T-helper 17 cell (primary cell): ENCODE measurements at regions not wholly inside any gene's neighbourhood (a gene's known extent, or its start where the extent isn't known, plus 50 kb on each side); places are given as distances from the start of the nearest gene placed in this dataset.
"Not testable (repeated sequence)": the region's sequence is repeated elsewhere in the genome, so short reads cannot be mapped to it uniquely, and the experiment has no call there.

Experiments
- ATAC-seq: fragments of 150-1000 bp; cut with Tn5 transposase; 2 replicates; pipeline ENCODE4 v1.10.0; 2021; ENCODE audit warnings: mild to moderate bottlenecking, moderate library complexity
- DNase-seq, 3 donors: peaks; one replicate each; pipeline versions ENCODE4 v3.0.0 to v3.0.0-alpha.2; 2020 to 2021
- H3K9me3 ChIP-seq: one replicate; pipeline ENCODE4 v1.7.0; 2013; ENCODE audit warnings: low read length, mild to moderate bottlenecking; ENCODE audit not compliant: control insufficient read depth, poor library complexity, severe bottlenecking
- H3K27ac Mint-ChIP-seq: one replicate; pipeline ENCODE4 v1.8.0; 2022; ENCODE audit warnings: mild to moderate bottlenecking, moderate library complexity, mixed read lengths
- H3K27me3 Mint-ChIP-seq: one replicate; pipeline ENCODE4 v1.8.0; 2022; ENCODE audit warnings: mixed read lengths
- H3K36me3 Mint-ChIP-seq: one replicate; pipeline ENCODE4 v1.8.0; 2022; ENCODE audit warnings: low read depth, mixed read lengths
- H3K4me1 Mint-ChIP-seq: one replicate; pipeline ENCODE4 v1.8.0; 2022; ENCODE audit warnings: mild to moderate bottlenecking, mixed read lengths
- H3K4me3 Mint-ChIP-seq: one replicate; pipeline ENCODE4 v1.8.0; 2022; ENCODE audit warnings: mild to moderate bottlenecking, moderate library complexity, mixed read lengths

GRCh38 chr3:198138205-198138604, 178.2 kb downstream of the LMLN start:
- H3K9me3 ChIP-seq: not testable (repeated sequence)

GRCh38 chr3:198139037-198139436, 179.0 kb downstream of the LMLN start:
- H3K4me1 Mint-ChIP-seq, H3K27me3 Mint-ChIP-seq, DNase-seq, ATAC-seq, H3K4me3 Mint-ChIP-seq, H3K27ac Mint-ChIP-seq, H3K9me3 ChIP-seq, H3K36me3 Mint-ChIP-seq: not testable (repeated sequence)

More at GRCh38 chr3:198138205-198138604, 178.2 kb downstream of the LMLN start:
- not testable (repeated sequence) for DNase-seq, H3K4me3 Mint-ChIP-seq, ATAC-seq, H3K36me3 Mint-ChIP-seq, H3K27ac Mint-ChIP-seq, H3K4me1 Mint-ChIP-seq, H3K27me3 Mint-ChIP-seq

- not testable (repeated sequence) for H3K4me3 Mint-ChIP-seq, DNase-seq, H3K9me3 ChIP-seq, H3K4me1 Mint-ChIP-seq, H3K36me3 Mint-ChIP-seq, H3K27me3 Mint-ChIP-seq, ATAC-seq, H3K27ac Mint-ChIP-seq
Observed at GRCh38 chr3:198139513-198140167, 179.6 kb downstream of the LMLN start.

- H3K4me3 Mint-ChIP-seq, H3K9me3 ChIP-seq, H3K4me1 Mint-ChIP-seq, ATAC-seq, H3K27me3 Mint-ChIP-seq, DNase-seq, H3K36me3 Mint-ChIP-seq, H3K27ac Mint-ChIP-seq: not testable (repeated sequence)
Observed at GRCh38 chr3:198143300-198144137, 183.5 kb downstream of the LMLN start.

DNA sequence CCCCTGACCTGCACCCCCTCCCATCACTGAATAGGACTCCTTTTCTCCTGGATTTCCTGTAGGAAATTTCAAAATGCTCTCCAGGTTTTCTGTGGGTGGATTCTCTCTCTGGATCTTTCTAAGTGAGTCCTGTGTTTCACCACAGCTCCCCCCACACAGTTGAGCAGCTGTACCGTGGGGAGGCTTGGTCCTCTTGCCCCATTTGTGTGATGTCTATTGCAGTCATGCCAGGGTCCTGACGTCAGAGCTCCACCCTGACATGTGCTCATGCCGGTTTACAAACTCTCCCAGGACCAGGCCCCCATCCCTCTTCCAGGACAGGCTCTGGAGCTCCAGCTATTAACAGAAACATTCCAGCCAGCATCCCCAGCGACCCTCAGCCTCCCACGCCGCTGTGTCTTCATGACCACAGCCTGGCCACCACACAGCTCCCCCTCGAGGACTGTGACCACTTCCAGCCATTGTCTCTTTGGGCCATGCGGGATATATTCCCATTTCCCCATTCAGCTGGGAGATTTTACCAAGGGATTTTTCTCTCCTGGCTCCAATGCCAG, 185.3 kb downstream of the LMLN start:
- ATAC-seq, H3K4me3 Mint-ChIP-seq, H3K4me1 Mint-ChIP-seq, H3K27ac Mint-ChIP-seq, H3K36me3 Mint-ChIP-seq, DNase-seq, H3K9me3 ChIP-seq: not testable (repeated sequence)
- peaks cover 16% of the 10 kb centered on the region for H3K27me3 Mint-ChIP-seq

DNA sequence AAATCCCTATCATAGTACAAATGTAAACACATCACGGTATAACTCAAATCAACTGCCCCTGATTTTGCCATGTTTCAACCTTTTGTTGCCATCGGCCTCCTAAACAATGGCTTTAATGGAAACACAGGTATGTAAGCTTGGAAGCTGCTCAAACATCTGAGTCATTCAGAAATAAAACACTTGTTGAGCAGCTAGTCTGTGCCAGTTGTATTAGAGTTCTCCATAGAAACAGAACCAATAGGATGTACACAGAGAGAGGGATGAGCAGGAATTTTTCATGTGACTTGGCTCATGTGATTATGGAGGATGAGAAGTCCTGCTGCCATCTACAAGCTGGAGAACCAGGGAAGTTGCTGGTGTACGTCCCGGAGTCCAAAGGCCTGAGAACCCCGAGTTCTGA, 186.1 kb downstream of the LMLN start:
- H3K27me3 Mint-ChIP-seq: peaks cover 16% of the 10 kb centered on the region
- not testable (repeated sequence) for H3K27ac Mint-ChIP-seq, ATAC-seq, H3K9me3 ChIP-seq, DNase-seq, H3K36me3 Mint-ChIP-seq, H3K4me1 Mint-ChIP-seq, H3K4me3 Mint-ChIP-seq

GRCh38 chr3:198146559-198147164, 186.6 kb downstream of the LMLN start:
- not testable (repeated sequence) for H3K4me1 Mint-ChIP-seq, DNase-seq, H3K9me3 ChIP-seq, H3K4me3 Mint-ChIP-seq, ATAC-seq, H3K27ac Mint-ChIP-seq, H3K36me3 Mint-ChIP-seq
- H3K27me3 Mint-ChIP-seq: peaks cover 21% of the 10 kb centered on the region

DNA sequence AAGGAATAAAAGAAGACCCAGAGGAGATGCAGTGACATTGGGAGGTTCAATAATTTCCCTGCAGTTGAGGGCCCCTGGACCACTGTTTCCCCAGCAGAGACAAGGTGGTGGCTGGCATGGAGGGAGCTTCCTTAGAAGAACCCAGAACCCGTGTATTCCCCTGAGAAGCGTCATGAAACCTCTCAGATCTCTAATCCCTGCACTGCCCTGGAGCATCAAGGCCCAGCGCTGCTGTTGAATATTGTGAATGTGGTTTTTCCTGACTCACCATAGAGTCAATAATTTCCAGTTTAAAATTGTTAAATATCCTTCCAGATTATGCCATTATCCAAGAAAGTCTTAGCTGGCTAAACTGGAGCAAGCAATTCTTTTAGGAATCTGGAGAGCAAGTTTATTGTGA, 187.2 kb downstream of the LMLN start:
- DNase-seq, H3K4me3 Mint-ChIP-seq, H3K4me1 Mint-ChIP-seq, H3K36me3 Mint-ChIP-seq, H3K9me3 ChIP-seq, H3K27ac Mint-ChIP-seq, ATAC-seq: not testable (repeated sequence)
- H3K27me3 Mint-ChIP-seq: peaks cover 22% of the 10 kb centered on the region

DNA sequence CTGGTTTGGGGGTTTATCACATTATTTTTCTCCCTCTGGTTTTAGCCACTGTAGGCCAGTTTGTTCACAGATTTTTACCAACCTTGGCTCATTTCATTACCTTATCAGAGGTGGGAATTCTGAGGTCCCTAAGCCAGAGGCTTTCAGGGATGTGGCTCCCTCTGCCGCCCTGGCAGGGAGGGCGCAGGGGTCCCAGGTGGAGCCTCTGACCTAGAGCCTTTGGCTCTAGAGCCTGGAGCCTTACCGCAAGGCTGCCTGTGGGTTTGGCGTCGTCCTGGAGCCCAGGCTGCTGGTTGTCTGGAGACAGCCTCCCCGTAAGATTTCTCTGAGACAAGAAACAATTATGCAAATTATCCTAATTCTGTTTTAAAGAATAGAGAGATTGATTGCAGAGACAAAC, 188.0 kb downstream of the LMLN start:
- ATAC-seq, H3K27ac Mint-ChIP-seq, H3K9me3 ChIP-seq, H3K36me3 Mint-ChIP-seq, H3K4me3 Mint-ChIP-seq, DNase-seq, H3K4me1 Mint-ChIP-seq: not testable (repeated sequence)
- peaks cover 24% of the 10 kb centered on the region for H3K27me3 Mint-ChIP-seq

DNA sequence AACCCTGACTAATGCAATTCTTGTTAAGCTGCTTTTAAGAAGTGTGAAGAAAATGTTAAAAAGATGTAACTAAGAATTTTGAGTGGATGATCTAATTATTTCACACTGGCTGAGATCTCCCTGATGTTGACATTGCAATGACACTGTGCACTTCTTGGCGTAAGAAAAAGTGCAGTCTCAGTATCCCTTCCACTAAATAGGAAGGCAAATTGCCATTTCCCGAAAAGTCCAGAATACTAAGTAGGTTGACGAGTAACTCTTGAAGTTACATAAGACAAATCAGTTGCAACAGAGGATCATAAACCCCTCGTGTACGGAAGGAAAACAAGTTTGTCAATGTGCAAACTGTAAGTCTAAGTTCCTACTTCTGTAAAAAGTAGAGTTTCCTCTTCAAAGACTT, 189.9 kb downstream of the LMLN start:
- H3K4me3 Mint-ChIP-seq, H3K4me1 Mint-ChIP-seq, DNase-seq, H3K27ac Mint-ChIP-seq, H3K9me3 ChIP-seq, H3K36me3 Mint-ChIP-seq: not testable (repeated sequence)
- ATAC-seq: peak; percentile 25
- peaks cover 27% of the 10 kb centered on the region for H3K27me3 Mint-ChIP-seq

GRCh38 chr3:198151867-198152266, 191.8 kb downstream of the LMLN start:
- H3K27ac Mint-ChIP-seq, H3K36me3 Mint-ChIP-seq, ATAC-seq, H3K9me3 ChIP-seq, H3K4me1 Mint-ChIP-seq, H3K4me3 Mint-ChIP-seq, DNase-seq: not testable (repeated sequence)
- peaks cover 19% of the 10 kb centered on the region for H3K27me3 Mint-ChIP-seq

DNA sequence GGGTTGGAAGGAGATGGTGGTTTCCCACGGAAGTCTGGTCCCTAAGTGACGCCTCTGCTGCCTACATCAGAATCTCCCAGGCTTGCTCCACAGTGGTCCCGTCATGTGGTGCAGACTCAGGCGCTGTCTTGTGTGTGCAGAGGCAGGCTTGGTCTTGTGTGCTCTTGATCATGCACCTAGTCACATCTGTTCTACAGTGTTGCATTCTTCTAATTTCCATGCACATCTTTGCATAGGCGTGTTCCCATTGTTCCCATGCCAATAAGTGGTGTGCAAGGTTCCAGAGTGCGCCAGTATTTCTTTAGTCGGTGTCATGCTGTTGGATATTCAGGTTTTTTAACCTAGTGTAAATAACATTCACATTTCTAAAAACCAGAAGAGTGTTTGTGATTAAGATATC, 195.8 kb downstream of the LMLN start:
- H3K4me1 Mint-ChIP-seq, H3K27ac Mint-ChIP-seq, ATAC-seq, H3K4me3 Mint-ChIP-seq, H3K9me3 ChIP-seq, DNase-seq, H3K36me3 Mint-ChIP-seq: not testable (repeated sequence)
- H3K27me3 Mint-ChIP-seq: peaks cover 10% of the 10 kb centered on the region

DNA sequence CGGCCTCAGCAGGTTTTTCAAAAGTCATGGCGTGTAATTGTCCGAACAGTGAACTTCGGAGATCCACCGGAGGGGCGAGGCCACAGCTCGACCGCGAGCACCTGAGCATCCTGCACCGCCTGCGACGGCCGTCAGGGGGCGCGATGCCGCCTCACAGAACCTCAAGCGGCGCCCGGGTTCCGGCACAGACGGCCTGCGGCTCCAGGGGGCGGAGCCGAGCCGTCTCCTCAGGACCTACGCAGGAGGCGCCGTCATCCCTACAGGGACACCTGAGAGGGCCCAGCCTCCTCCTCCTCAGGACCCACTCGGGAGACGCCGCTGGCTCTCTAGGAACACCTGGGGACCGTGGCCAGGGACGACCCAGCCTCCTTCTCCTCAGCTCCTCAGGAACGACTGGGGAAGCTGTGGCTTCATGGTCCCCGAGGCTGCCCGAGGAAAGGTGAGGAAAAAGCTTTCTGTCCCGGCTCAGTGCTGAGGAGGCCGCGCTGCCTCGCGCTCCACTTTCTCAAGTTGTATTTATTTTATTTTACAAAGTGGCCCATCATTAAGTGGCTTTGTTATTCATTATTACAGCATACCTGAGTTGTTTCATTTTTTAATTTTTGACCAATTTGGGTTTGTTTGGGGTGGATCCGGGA, 197.3 kb downstream of the LMLN start:
- ATAC-seq: peak; percentile 98
- H3K4me3 Mint-ChIP-seq, H3K27ac Mint-ChIP-seq, H3K9me3 ChIP-seq, H3K27me3 Mint-ChIP-seq, DNase-seq, H3K4me1 Mint-ChIP-seq, H3K36me3 Mint-ChIP-seq: not testable (repeated sequence)
